Ovary (tissue), 3 donors: ENCODE measurements at regions not wholly inside any gene's neighbourhood (a gene's known extent, or its start where the extent isn't known, plus 50 kb on each side); places are given as distances from the start of the nearest gene placed in this dataset.

Experiments used
- CTCF ChIP-seq, 3 donors: fragments of 450-650 bp in 2 of 3; fragments of 200-600 bp in 1 of 3; IDR thresholded peaks; one replicate each; pipeline versions ENCODE4 v1.5.1 to v1.8.0; 2016 to 2022; ENCODE audit warnings: antibody characterized with exemption in 3 of 3, mild to moderate bottlenecking in 1 of 3
- EP300 ChIP-seq: sonication (generic); formaldehyde crosslinking; IDR thresholded peaks from one replicate; pipeline ENCODE4 v1.6.1; 2017; ENCODE audit warnings: antibody characterized with exemption
- donor health status: DM: no; HTN: no; CAD: no.

DNA sequence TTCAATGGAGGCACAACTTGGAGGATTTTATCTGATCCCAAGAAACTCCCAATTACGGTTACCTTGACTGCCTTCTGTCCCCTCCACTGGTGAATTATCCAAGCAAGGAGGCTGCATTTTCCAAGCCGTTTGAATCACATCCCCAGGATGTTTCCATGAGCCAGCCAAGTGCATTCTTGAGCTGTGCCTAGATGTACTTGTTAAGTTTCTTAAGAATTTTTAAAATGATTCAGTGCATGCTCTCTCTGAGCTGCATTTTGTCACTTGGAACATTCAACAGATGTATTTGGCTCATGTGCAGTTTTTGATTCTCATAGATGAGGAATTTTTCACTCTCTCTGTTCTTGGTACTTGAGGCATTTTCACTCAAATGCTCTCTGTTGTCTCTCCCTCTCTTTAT is 202.6 kb upstream of the MYOCD start:
- no peak for TF ChIP-seq CTCF (IDR thresholded peaks at IDR 0.05)
- TF ChIP-seq EP300 = no peak
